ENCODE measurements at regions not wholly inside any gene's neighbourhood (a gene's known extent, or its start where the extent isn't known, plus 50 kb on each side); places are given as distances from the start of the nearest gene placed in this dataset.

DNA sequence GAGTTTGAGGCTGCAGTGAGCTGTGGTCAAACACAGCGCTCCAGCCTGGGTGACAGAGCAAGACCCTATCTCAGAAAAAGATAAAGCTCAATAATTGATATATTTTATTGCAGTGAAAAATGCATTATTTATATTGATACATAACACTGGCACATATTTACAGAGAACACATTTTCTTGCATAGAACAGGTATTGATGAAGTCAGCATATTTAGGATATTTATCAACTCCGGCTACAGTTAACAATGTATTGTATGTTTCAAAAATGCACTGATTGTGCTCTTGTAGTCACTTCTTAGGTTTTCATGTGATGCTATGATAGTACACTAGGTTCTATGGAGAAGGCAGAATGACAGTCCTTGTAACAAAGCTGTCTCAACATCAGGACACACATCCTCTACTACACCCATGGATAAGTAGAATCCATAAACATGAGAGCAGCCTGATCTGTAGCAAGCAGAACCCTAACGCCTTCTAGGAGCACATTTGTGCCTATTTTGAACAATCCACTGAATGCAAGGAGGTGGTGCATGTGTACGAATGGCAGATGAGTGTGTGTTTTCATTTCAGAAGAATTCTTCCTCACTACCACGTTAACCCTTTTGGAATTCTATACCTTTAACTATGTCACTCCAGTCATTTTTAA is 586.1 kb upstream of the CELF2 start:
- Histone ChIP-seq H3K36me3 (ENCODE audit: control insufficient read depth in 4 of 4, insufficient read depth in 3 of 4, low read depth in 1 of 4, low read length in 3 of 4) (no peaks in the 10 kb centered on the region), H3K27me3 (ENCODE audit: control insufficient read depth in 4 of 4, insufficient read depth in 4 of 4, low read length in 3 of 4) (no peaks in the 10 kb centered on the region), H3K27ac (ENCODE audit: low read depth in 1 of 2, low read length in 2 of 2) (no peak overlapping the region), H3K4me1 (ENCODE audit: control insufficient read depth in 4 of 4, insufficient read depth in 4 of 4, low read length in 3 of 4) (no peaks in the 10 kb centered on the region), H3K9ac (ENCODE audit: low read depth in 1 of 2, low read length in 2 of 2) (no peak overlapping the region), H3K4me3 (ENCODE audit: low read depth in 1 of 3, low read length in 3 of 3) (no peak overlapping the region), H3K9me3 (ENCODE audit: control insufficient read depth in 4 of 4, low read length in 3 of 4) (no peaks in the 10 kb centered on the region)
- WGBS = 74% methylated on average over 5 of the region's 5 CpGs
- DNase-seq (ENCODE audit: low spot score) = no peak
- TF ChIP-seq EGR1 (IDR thresholded peaks at IDR 0.05; ENCODE audit: low read depth in 2 of 2) (no peak), RAD21 (IDR thresholded peaks at IDR 0.05) (no peak), SP1 (IDR thresholded peaks at IDR 0.05) (no peak), RXRA (IDR thresholded peaks at IDR 0.05) (no peak), TAF1 (conservative IDR thresholded peaks at IDR 0.05) (no peak), YY1 (IDR thresholded peaks at IDR 0.05) (no peak)
- TF ChIP-seq, protein P1, sequence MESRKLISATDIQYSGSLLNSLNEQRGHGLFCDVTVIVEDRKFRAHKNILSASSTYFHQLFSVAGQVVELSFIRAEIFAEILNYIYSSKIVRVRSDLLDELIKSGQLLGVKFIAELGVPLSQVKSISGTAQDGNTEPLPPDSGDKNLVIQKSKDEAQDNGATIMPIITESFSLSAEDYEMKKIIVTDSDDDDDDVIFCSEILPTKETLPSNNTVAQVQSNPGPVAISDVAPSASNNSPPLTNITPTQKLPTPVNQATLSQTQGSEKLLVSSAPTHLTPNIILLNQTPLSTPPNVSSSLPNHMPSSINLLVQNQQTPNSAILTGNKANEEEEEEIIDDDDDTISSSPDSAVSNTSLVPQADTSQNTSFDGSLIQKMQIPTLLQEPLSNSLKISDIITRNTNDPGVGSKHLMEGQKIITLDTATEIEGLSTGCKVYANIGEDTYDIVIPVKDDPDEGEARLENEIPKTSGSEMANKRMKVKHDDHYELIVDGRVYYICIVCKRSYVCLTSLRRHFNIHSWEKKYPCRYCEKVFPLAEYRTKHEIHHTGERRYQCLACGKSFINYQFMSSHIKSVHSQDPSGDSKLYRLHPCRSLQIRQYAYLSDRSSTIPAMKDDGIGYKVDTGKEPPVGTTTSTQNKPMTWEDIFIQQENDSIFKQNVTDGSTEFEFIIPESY (IDR thresholded peaks at IDR 0.05) = no peak
- TF ChIP-seq, protein P2, sequence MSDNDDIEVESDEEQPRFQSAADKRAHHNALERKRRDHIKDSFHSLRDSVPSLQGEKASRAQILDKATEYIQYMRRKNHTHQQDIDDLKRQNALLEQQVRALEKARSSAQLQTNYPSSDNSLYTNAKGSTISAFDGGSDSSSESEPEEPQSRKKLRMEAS (IDR thresholded peaks at IDR 0.05) = no peak

DNA sequence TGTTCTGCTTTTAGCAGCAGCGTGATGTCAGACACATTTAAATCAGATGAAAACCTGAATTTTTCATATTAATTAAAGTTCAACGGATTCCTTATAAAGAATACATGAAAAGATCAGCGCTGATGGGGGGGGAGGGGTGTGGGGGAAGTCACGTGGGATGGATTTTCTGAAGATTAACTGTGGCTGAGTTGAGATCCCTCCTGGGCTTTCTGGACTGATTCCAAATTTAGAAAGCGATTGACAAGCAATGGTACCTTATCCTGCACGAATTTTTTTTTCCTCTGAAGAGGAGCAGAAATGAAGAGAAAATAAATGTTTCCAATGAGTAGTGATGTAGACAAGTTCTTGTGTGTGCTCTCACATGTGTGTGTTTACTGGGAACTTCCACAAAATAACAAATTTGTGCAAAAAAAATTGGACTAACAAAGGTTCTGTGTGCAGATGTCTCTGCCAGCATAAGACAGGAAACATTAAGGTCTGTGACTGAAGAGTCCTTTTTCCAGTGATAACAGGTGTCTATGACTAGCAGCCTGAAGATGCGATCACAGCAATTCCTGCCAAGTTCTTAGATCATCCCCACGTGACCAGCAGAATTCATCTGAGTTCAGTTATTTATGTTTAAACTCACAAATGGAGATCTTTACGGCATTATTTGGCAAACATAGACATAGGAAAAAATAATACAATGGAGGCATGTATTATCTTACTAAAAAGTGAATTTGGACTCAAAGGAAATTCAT is 585.2 kb upstream of the CELF2 start:
- H3K36me3 ChIP-seq (ENCODE audit: control insufficient read depth in 4 of 4, insufficient read depth in 3 of 4, low read depth in 1 of 4, low read length in 3 of 4) = no peaks in the 10 kb centered on the region
- H3K27ac ChIP-seq (ENCODE audit: low read depth in 1 of 2, low read length in 2 of 2) = no peak overlapping the region
- 75% methylated on average over 9 of the region's 9 CpGs for WGBS

More for the DNA sequence above, 585.2 kb upstream of the CELF2 start:
- Histone ChIP-seq H3K27me3 (ENCODE audit: control insufficient read depth in 4 of 4, insufficient read depth in 4 of 4, low read length in 3 of 4) (no peaks in the 10 kb centered on the region), H3K4me1 (ENCODE audit: control insufficient read depth in 4 of 4, insufficient read depth in 4 of 4, low read length in 3 of 4) (no peaks in the 10 kb centered on the region), H3K9ac (ENCODE audit: low read depth in 1 of 2, low read length in 2 of 2) (no peak overlapping the region), H3K9me3 (ENCODE audit: control insufficient read depth in 4 of 4, low read length in 3 of 4) (no peaks in the 10 kb centered on the region), H3K4me3 (ENCODE audit: low read depth in 1 of 3, low read length in 3 of 3) (no peak overlapping the region)
- DNase-seq (ENCODE audit: low spot score) = no peak
- TF ChIP-seq JUND (IDR thresholded peaks at IDR 0.05) (no peak), GABPA (IDR thresholded peaks at IDR 0.05 in 1 of 2, conservative IDR thresholded peaks at IDR 0.05 in 1 of 2) (no peak), HNF4A (conservative IDR thresholded peaks at IDR 0.05) (no peak), EGR1 (IDR thresholded peaks at IDR 0.05; ENCODE audit: low read depth in 2 of 2) (no peak), RAD21 (IDR thresholded peaks at IDR 0.05) (no peak), NR2F2 (IDR thresholded peaks at IDR 0.05) (no peak), RXRA (IDR thresholded peaks at IDR 0.05) (no peak), SP1 (IDR thresholded peaks at IDR 0.05) (no peak), FOXA2 (IDR thresholded peaks at IDR 0.05) (no peak), HNF4G (IDR thresholded peaks at IDR 0.05) (no peak), FOXA1 (IDR thresholded peaks at IDR 0.05) (no peak), TAF1 (conservative IDR thresholded peaks at IDR 0.05) (no peak), YY1 (IDR thresholded peaks at IDR 0.05) (no peak)
- TF ChIP-seq, protein P1 (IDR thresholded peaks at IDR 0.05) = no peak
- TF ChIP-seq, protein P2 (IDR thresholded peaks at IDR 0.05) = no peak
- TF ChIP-seq, protein P3, sequence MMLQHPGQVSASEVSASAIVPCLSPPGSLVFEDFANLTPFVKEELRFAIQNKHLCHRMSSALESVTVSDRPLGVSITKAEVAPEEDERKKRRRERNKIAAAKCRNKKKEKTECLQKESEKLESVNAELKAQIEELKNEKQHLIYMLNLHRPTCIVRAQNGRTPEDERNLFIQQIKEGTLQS (IDR thresholded peaks at IDR 0.05) = no peak
- TF ChIP-seq, protein P4, sequence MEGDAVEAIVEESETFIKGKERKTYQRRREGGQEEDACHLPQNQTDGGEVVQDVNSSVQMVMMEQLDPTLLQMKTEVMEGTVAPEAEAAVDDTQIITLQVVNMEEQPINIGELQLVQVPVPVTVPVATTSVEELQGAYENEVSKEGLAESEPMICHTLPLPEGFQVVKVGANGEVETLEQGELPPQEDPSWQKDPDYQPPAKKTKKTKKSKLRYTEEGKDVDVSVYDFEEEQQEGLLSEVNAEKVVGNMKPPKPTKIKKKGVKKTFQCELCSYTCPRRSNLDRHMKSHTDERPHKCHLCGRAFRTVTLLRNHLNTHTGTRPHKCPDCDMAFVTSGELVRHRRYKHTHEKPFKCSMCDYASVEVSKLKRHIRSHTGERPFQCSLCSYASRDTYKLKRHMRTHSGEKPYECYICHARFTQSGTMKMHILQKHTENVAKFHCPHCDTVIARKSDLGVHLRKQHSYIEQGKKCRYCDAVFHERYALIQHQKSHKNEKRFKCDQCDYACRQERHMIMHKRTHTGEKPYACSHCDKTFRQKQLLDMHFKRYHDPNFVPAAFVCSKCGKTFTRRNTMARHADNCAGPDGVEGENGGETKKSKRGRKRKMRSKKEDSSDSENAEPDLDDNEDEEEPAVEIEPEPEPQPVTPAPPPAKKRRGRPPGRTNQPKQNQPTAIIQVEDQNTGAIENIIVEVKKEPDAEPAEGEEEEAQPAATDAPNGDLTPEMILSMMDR (IDR thresholded peaks at IDR 0.05; ENCODE audit: low read depth, low read length, missing input control) = no peak
- TF ChIP-seq, protein P5, sequence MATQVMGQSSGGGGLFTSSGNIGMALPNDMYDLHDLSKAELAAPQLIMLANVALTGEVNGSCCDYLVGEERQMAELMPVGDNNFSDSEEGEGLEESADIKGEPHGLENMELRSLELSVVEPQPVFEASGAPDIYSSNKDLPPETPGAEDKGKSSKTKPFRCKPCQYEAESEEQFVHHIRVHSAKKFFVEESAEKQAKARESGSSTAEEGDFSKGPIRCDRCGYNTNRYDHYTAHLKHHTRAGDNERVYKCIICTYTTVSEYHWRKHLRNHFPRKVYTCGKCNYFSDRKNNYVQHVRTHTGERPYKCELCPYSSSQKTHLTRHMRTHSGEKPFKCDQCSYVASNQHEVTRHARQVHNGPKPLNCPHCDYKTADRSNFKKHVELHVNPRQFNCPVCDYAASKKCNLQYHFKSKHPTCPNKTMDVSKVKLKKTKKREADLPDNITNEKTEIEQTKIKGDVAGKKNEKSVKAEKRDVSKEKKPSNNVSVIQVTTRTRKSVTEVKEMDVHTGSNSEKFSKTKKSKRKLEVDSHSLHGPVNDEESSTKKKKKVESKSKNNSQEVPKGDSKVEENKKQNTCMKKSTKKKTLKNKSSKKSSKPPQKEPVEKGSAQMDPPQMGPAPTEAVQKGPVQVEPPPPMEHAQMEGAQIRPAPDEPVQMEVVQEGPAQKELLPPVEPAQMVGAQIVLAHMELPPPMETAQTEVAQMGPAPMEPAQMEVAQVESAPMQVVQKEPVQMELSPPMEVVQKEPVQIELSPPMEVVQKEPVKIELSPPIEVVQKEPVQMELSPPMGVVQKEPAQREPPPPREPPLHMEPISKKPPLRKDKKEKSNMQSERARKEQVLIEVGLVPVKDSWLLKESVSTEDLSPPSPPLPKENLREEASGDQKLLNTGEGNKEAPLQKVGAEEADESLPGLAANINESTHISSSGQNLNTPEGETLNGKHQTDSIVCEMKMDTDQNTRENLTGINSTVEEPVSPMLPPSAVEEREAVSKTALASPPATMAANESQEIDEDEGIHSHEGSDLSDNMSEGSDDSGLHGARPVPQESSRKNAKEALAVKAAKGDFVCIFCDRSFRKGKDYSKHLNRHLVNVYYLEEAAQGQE (IDR thresholded peaks at IDR 0.05) = no peak
